ENCODE measurements at regions not wholly inside any gene's neighbourhood (a gene's known extent, or its start where the extent isn't known, plus 50 kb on each side); places are given as distances from the start of the nearest gene placed in this dataset.

GRCh38 chr11:46188017-46188416 lies 66.8 kb upstream of the PHF21A start:
- TF ChIP-seq CTCF (IDR thresholded peaks at IDR 0.05; ENCODE audit: insufficient read depth, low read length) (no peak), GABPA (IDR thresholded peaks at IDR 0.05; ENCODE audit: low read depth) (no peak), REST (IDR thresholded peaks at IDR 0.05; ENCODE audit: insufficient replicate concordance, low read depth) (no peak), SPI1 (IDR thresholded peaks at IDR 0.05; ENCODE audit: borderline replicate concordance, low read depth) (no peak), POLR2AphosphoS5 (IDR thresholded peaks at IDR 0.05; ENCODE audit: low read depth) (no peak)
- H3K27me3 ChIP-seq (ENCODE audit: insufficient read depth, poor library complexity, severe bottlenecking), result no peaks in the 10 kb centered on the region
- H3K27ac ChIP-seq (replicated peaks), result no peak overlapping the region
- no peak overlapping the region for H3K4me3 ChIP-seq (replicated peaks; ENCODE audit: insufficient read depth, low read length)
- DNase-seq (ENCODE audit: low read depth in 1 of 2, low spot score in 1 of 2), result no peak

- TF ChIP-seq POLR2AphosphoS5 (IDR thresholded peaks at IDR 0.05; ENCODE audit: low read depth) (no peak), GABPA (IDR thresholded peaks at IDR 0.05; ENCODE audit: low read depth) (no peak), REST (IDR thresholded peaks at IDR 0.05; ENCODE audit: insufficient replicate concordance, low read depth) (no peak), CTCF (IDR thresholded peaks at IDR 0.05; ENCODE audit: insufficient read depth, low read length) (no peak), SPI1 (IDR thresholded peaks at IDR 0.05; ENCODE audit: borderline replicate concordance, low read depth) (no peak)
- DNase-seq (ENCODE audit: low read depth in 1 of 2, low spot score in 1 of 2), result no peak
- Histone ChIP-seq H3K4me3 (replicated peaks; ENCODE audit: insufficient read depth, low read length) (no peak overlapping the region), H3K27me3 (ENCODE audit: insufficient read depth, poor library complexity, severe bottlenecking) (peaks cover 2% of the 10 kb centered on the region), H3K27ac (replicated peaks) (no peak overlapping the region)
Observed at GRCh38 chr11:46183819-46184218, 62.6 kb upstream of the PHF21A start.

- Histone ChIP-seq H3K27me3 (ENCODE audit: insufficient read depth, poor library complexity, severe bottlenecking) (peaks cover 2% of the 10 kb centered on the region), H3K4me3 (replicated peaks; ENCODE audit: insufficient read depth, low read length) (no peak overlapping the region), H3K27ac (replicated peaks) (no peak overlapping the region)
- TF ChIP-seq CTCF (IDR thresholded peaks at IDR 0.05; ENCODE audit: insufficient read depth, low read length), result no peak
- no peak for DNase-seq (ENCODE audit: low read depth in 1 of 2, low spot score in 1 of 2)
Observed at GRCh38 chr11:46181843-46182424, 60.7 kb upstream of the PHF21A start.

- no peak overlapping the region for H3K27ac ChIP-seq (replicated peaks)
- TF ChIP-seq SPI1 (IDR thresholded peaks at IDR 0.05; ENCODE audit: borderline replicate concordance, low read depth) (no peak), CTCF (IDR thresholded peaks at IDR 0.05; ENCODE audit: insufficient read depth, low read length) (no peak), POLR2AphosphoS5 (IDR thresholded peaks at IDR 0.05; ENCODE audit: low read depth) (no peak), GABPA (IDR thresholded peaks at IDR 0.05; ENCODE audit: low read depth) (no peak), REST (IDR thresholded peaks at IDR 0.05; ENCODE audit: insufficient replicate concordance, low read depth) (no peak)
- H3K27me3 ChIP-seq (ENCODE audit: insufficient read depth, poor library complexity, severe bottlenecking), result peaks cover 2% of the 10 kb centered on the region
- H3K4me3 ChIP-seq (replicated peaks; ENCODE audit: insufficient read depth, low read length), result no peak overlapping the region
- no peak for DNase-seq (ENCODE audit: low read depth in 1 of 2, low spot score in 1 of 2)
Observed at GRCh38 chr11:46181387-46181786, 60.1 kb upstream of the PHF21A start.

Data from HL-60 (cell line).